Prostate gland (tissue), 2 donors: ENCODE measurements at regions not wholly inside any gene's neighbourhood (a gene's known extent, or its start where the extent isn't known, plus 50 kb on each side); places are given as distances from the start of the nearest gene placed in this dataset.

Experiments used
- DNase-seq: peaks from one replicate; pipeline ENCODE4 v3.0.0-alpha.2; 2019; ENCODE audit warnings: low spot score
- H3K27ac ChIP-seq, 2 donors: fragments of 200-600 bp; sonication (generic); 2 replicates each; pipeline ENCODE4 v1.5.1; 2017 to 2019
- H3K27me3 ChIP-seq: fragments of 200-600 bp; sonication (generic); replicated peaks from 2 replicates; pipeline ENCODE4 v1.5.1; 2019; ENCODE audit not compliant: insufficient read depth
- H3K36me3 ChIP-seq, 2 donors: fragments of 200-600 bp; sonication (generic); 1 replicate in 1 of 2; 2 replicates in 1 of 2; pipeline versions ENCODE4 v1.5.1 to v1.8.1; 2017 to 2019
- H3K4me1 ChIP-seq: fragments of 200-600 bp; sonication (generic); replicated peaks from 2 replicates; pipeline ENCODE4 v1.5.1; 2019
- H3K4me3 ChIP-seq, 2 donors: fragments of 200-600 bp; sonication (generic); 2 replicates each; pipeline ENCODE4 v1.5.1; 2017 to 2019
- H3K9me3 ChIP-seq: fragments of 200-600 bp; sonication (generic); 2 replicates; pipeline ENCODE4 v1.5.1; 2017
- CTCF ChIP-seq, 4 experiments: fragments of 200-600 bp in 2 of 4; fragments of 450-650 bp in 2 of 4; sonication (generic) in 2 of 4; IDR thresholded peaks; 1 replicate in 3 of 4; 2 replicates in 1 of 4; pipeline ENCODE4 v1.5.1; 2016 to 2019; ENCODE audit warnings: antibody characterized with exemption in 4 of 4, mild to moderate bottlenecking in 2 of 4, moderate library complexity in 2 of 4
- POLR2A ChIP-seq: fragments of 450-650 bp; IDR thresholded peaks from one replicate; pipeline ENCODE4 v1.6.1; 2016; ENCODE audit warnings: antibody characterized with exemption, mild to moderate bottlenecking
- POLR2AphosphoS5 ChIP-seq: sonication (generic); formaldehyde crosslinking; IDR thresholded peaks from one replicate; pipeline ENCODE4 v1.6.1; 2017; ENCODE audit warnings: antibody characterized with exemption
- WGBS: methylation state at CpG from one replicate; pipeline ENCODE4 v1.1.5; 2018; 5-methylcytosine and 5-hydroxymethylcytosine counted together
- intact Hi-C: fragments of 100-400 bp; cut with DNase I; formaldehyde crosslinking; loops from one replicate; pipeline ENCODE4 v1.14.2; 2022

GRCh38 chr1:96365076-96365475 lies 356.5 kb upstream of the PTBP2 start:
- intact Hi-C loops: no loop called here
- WGBS: 27% methylated on average over 1 of the region's 1 CpG
- Histone ChIP-seq H3K27ac (no peak overlapping the region), H3K4me1 (no peaks in the 10 kb centered on the region), H3K9me3 (no peaks in the 10 kb centered on the region), H3K36me3 (no peaks in the 10 kb centered on the region), H3K4me3 (no peak overlapping the region), H3K27me3 (no peaks in the 10 kb centered on the region)
- no peak for DNase-seq
- TF ChIP-seq CTCF (IDR thresholded peaks at IDR 0.05) (no peak), POLR2AphosphoS5 (no peak), POLR2A (no peak)

- Histone ChIP-seq H3K27me3 (no peaks in the 10 kb centered on the region), H3K9me3 (no peaks in the 10 kb centered on the region), H3K36me3 (no peaks in the 10 kb centered on the region), H3K27ac (no peak overlapping the region), H3K4me3 (no peak overlapping the region), H3K4me1 (no peaks in the 10 kb centered on the region)
- TF ChIP-seq POLR2A (no peak), POLR2AphosphoS5 (no peak), CTCF (IDR thresholded peaks at IDR 0.05) (no peak)
- no peak for DNase-seq
- intact Hi-C loops: no loop called here
- WGBS: 63% methylated on average over 3 of the region's 3 CpGs
Measured at GRCh38 chr1:96365596-96366390, 355.8 kb upstream of the PTBP2 start.

GRCh38 chr1:96366516-96366915 lies 355.1 kb upstream of the PTBP2 start:
- intact Hi-C loops: no loop called here
- WGBS: 97% methylated on average over 2 of the region's 2 CpGs
- TF ChIP-seq CTCF (IDR thresholded peaks at IDR 0.05): no peak
- TF ChIP-seq POLR2AphosphoS5: no peak
- no peak for TF ChIP-seq POLR2A
- DNase-seq: no peak
- Histone ChIP-seq H3K36me3 (no peaks in the 10 kb centered on the region), H3K27me3 (no peaks in the 10 kb centered on the region), H3K4me1 (no peaks in the 10 kb centered on the region), H3K4me3 (no peak overlapping the region), H3K9me3 (no peaks in the 10 kb centered on the region), H3K27ac (no peak overlapping the region)

GRCh38 chr1:96367791-96368190 lies 353.8 kb upstream of the PTBP2 start:
- TF ChIP-seq POLR2A (no peak), CTCF (IDR thresholded peaks at IDR 0.05) (no peak), POLR2AphosphoS5 (no peak)
- no peaks in the 10 kb centered on the region for H3K9me3 ChIP-seq
- no peaks in the 10 kb centered on the region for H3K36me3 ChIP-seq
- DNase-seq: no peak
- 94% methylated on average over 2 of the region's 2 CpGs for WGBS
- no peaks in the 10 kb centered on the region for H3K4me1 ChIP-seq
- H3K4me3 ChIP-seq: no peak overlapping the region
- H3K27ac ChIP-seq: no peak overlapping the region
- H3K27me3 ChIP-seq: no peaks in the 10 kb centered on the region
- intact Hi-C loops: no loop called here

- WGBS: 66% methylated on average over 5 of the region's 5 CpGs
- H3K4me3 ChIP-seq: no peak overlapping the region
- no peaks in the 10 kb centered on the region for H3K27me3 ChIP-seq
- intact Hi-C loops: no loop called here
- TF ChIP-seq POLR2A (no peak), POLR2AphosphoS5 (no peak), CTCF (IDR thresholded peaks at IDR 0.05) (no peak)
- H3K27ac ChIP-seq: no peak overlapping the region
- no peak for DNase-seq
- no peaks in the 10 kb centered on the region for H3K9me3 ChIP-seq
- H3K4me1 ChIP-seq: no peaks in the 10 kb centered on the region
- H3K36me3 ChIP-seq: no peaks in the 10 kb centered on the region
Measured at GRCh38 chr1:96370757-96371156, 350.8 kb upstream of the PTBP2 start.
